Upper lobe of left lung (tissue), 6 donors: ENCODE measurements at regions not wholly inside any gene's neighbourhood (a gene's known extent, or its start where the extent isn't known, plus 50 kb on each side); places are given as distances from the start of the nearest gene placed in this dataset.
"Not testable (repeated sequence)": the region's sequence is repeated elsewhere in the genome, so short reads cannot be mapped to it uniquely, and the experiment has no call there.

ENCODE experiments used
- ATAC-seq, 2 donors: fragments of 200-7000 bp; cut with Tn5 transposase; one replicate each; pipeline ENCODE4 v1.9.1; 2022; ENCODE audit warnings: mild to moderate bottlenecking in 2 of 2, moderate library complexity in 2 of 2; ENCODE audit not compliant: low FRiP score in 2 of 2
- DNase-seq, 2 donors: peaks; one replicate each; pipeline ENCODE4 v3.0.0-alpha.2; 2019 to 2020
- H3K27ac ChIP-seq, 4 donors: fragments of 200-600 bp; sonication (generic); one replicate each; pipeline ENCODE4 v1.5.1; 2016 to 2019
- H3K27me3 ChIP-seq, 4 donors: fragments of 200-600 bp; sonication (generic); one replicate each; pipeline ENCODE4 v1.5.1; 2017 to 2019
- H3K36me3 ChIP-seq, 4 donors: fragments of 200-600 bp; sonication (generic); one replicate each; pipeline ENCODE4 v1.5.1; 2016 to 2019
- H3K4me1 ChIP-seq, 4 donors: fragments of 200-600 bp; sonication (generic); one replicate each; pipeline ENCODE4 v1.5.1; 2018 to 2019
- H3K4me3 ChIP-seq, 4 donors: fragments of 200-600 bp; sonication (generic); one replicate each; pipeline ENCODE4 v1.5.1; 2017 to 2019; ENCODE audit warnings: mild to moderate bottlenecking in 2 of 4, moderate library complexity in 1 of 4
- H3K9me3 ChIP-seq, 4 donors: fragments of 200-600 bp; sonication (generic); one replicate each; pipeline ENCODE4 v1.5.1; 2018 to 2019
- EP300 ChIP-seq, 4 donors: sonication (generic); formaldehyde crosslinking; IDR thresholded peaks; one replicate each; pipeline ENCODE4 v1.5.1; 2017; ENCODE audit warnings: antibody characterized with exemption in 4 of 4, control low read depth in 2 of 4
- POLR2A ChIP-seq, 4 donors: fragments of 450-650 bp; IDR thresholded peaks; one replicate each; pipeline ENCODE4 v1.5.1; 2016 to 2017; ENCODE audit warnings: antibody characterized with exemption in 4 of 4, mild to moderate bottlenecking in 2 of 4
- POLR2AphosphoS5 ChIP-seq, 2 donors: sonication (generic); formaldehyde crosslinking; IDR thresholded peaks; one replicate each; pipeline ENCODE4 v1.5.1; 2017; ENCODE audit warnings: antibody characterized with exemption in 2 of 2
- WGBS, 2 donors: methylation state at CpG; one replicate each; pipeline ENCODE4 v1.1.5; 2017 to 2018; 5-methylcytosine and 5-hydroxymethylcytosine counted together
- TF ChIP-seq, protein P1 (sequence below), 6 experiments: fragments of 450-650 bp in 4 of 6; fragments of 200-600 bp in 2 of 6; sonication (generic) in 2 of 6; IDR thresholded peaks; one replicate each; pipeline ENCODE4 v1.5.1; 2016 to 2019; ENCODE audit warnings: antibody characterized with exemption in 6 of 6
- donor health status: DM: no; HTN: no; CAD: no; lungs with moderate emphysema.
- donor health status: DM: no; HTN: yes; CAD: no; lungs with severe emphysema.

DNA sequence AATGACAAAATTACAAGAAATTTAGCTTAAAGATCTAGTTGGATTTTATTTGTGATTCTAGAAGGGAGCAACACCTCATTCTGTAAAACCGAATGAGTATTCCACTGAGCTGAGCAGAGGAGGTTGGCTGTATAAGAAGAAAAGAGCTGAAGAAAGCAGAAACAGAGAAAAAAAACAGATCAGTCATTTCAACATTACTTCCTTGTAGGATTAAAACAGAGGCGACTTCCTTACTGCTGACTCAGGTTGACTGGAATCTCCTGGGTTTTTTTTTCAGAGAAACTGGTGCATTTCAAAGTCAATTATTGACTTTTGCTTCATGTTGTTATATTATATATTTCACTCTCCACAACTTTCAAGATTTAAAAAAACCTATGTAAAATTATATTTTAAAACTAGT is 368.1 kb upstream of the UBE2E2 start:
- Histone ChIP-seq H3K9me3 (no peaks in the 10 kb centered on the region), H3K4me3 (no peak overlapping the region), H3K27ac (no peak overlapping the region), H3K4me1 (peaks cover 6 to 21% (median 10%) of the 10 kb centered on the region in 4 donors), H3K36me3 (no peaks in the 10 kb centered on the region), H3K27me3 (no peaks in the 10 kb centered on the region)
- no peak for TF ChIP-seq POLR2A (IDR thresholded peaks at IDR 0.05)
- ATAC-seq (peak in 1 of 2 donors; percentile 56), DNase-seq (no peak)
- 14 to 17% methylated on average over 2 of the region's 2 CpGs for WGBS, 2 donors

- peak; percentile 68 to 91 for ATAC-seq
- no peaks in the 10 kb centered on the region for H3K27me3 ChIP-seq
- H3K36me3 ChIP-seq = no peaks in the 10 kb centered on the region
- TF ChIP-seq, protein P1, sequence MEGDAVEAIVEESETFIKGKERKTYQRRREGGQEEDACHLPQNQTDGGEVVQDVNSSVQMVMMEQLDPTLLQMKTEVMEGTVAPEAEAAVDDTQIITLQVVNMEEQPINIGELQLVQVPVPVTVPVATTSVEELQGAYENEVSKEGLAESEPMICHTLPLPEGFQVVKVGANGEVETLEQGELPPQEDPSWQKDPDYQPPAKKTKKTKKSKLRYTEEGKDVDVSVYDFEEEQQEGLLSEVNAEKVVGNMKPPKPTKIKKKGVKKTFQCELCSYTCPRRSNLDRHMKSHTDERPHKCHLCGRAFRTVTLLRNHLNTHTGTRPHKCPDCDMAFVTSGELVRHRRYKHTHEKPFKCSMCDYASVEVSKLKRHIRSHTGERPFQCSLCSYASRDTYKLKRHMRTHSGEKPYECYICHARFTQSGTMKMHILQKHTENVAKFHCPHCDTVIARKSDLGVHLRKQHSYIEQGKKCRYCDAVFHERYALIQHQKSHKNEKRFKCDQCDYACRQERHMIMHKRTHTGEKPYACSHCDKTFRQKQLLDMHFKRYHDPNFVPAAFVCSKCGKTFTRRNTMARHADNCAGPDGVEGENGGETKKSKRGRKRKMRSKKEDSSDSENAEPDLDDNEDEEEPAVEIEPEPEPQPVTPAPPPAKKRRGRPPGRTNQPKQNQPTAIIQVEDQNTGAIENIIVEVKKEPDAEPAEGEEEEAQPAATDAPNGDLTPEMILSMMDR (IDR thresholded peaks at IDR 0.05) = no peak
- TF ChIP-seq POLR2A (IDR thresholded peaks at IDR 0.05) = no peak
- TF ChIP-seq EP300 (IDR thresholded peaks at IDR 0.05) = peak in 1 of 4 donors; percentile 18
- no peak for TF ChIP-seq POLR2AphosphoS5 (IDR thresholded peaks at IDR 0.05)
- WGBS, 2 donors = 31 to 58% methylated on average over 1 of the region's 1 CpG
- H3K4me3 ChIP-seq = no peak overlapping the region
- peaks cover 6 to 21% (median 10%) of the 10 kb centered on the region in 4 donors for H3K4me1 ChIP-seq
- peak in 1 of 2 donors; percentile 60 for DNase-seq
- no peaks in the 10 kb centered on the region for H3K9me3 ChIP-seq
- H3K27ac ChIP-seq = no peak overlapping the region
Measured at GRCh38 chr3:22836131-22836530, 367.0 kb upstream of the UBE2E2 start.

- no peak for DNase-seq
- TF ChIP-seq POLR2A (IDR thresholded peaks at IDR 0.05) = no peak
- TF ChIP-seq, protein P1 (IDR thresholded peaks at IDR 0.05) = no peak
- WGBS, 2 donors = 85% methylated on average over 3 of the region's 3 CpGs
- Histone ChIP-seq H3K9me3 (peaks cover 0 to 3% (median 0%) of the 10 kb centered on the region in 4 donors), H3K4me3 (no peak overlapping the region), H3K27me3 (no peaks in the 10 kb centered on the region), H3K36me3 (no peaks in the 10 kb centered on the region), H3K4me1 (no peaks in the 10 kb centered on the region), H3K27ac (no peak overlapping the region)
- ATAC-seq = no peak
Measured at GRCh38 chr3:22843854-22844253, 359.3 kb upstream of the UBE2E2 start.

- H3K27me3 ChIP-seq = no peaks in the 10 kb centered on the region
- no peak overlapping the region for H3K27ac ChIP-seq
- 85 to 97% methylated on average over 5 of the region's 5 CpGs for WGBS, 2 donors
- no peaks in the 10 kb centered on the region for H3K4me1 ChIP-seq
- TF ChIP-seq EP300 (IDR thresholded peaks at IDR 0.05) (no peak), POLR2AphosphoS5 (IDR thresholded peaks at IDR 0.05) (no peak), POLR2A (IDR thresholded peaks at IDR 0.05) (no peak)
- TF ChIP-seq, protein P1 (IDR thresholded peaks at IDR 0.05) = no peak
- H3K36me3 ChIP-seq = no peaks in the 10 kb centered on the region
- H3K4me3 ChIP-seq = no peak overlapping the region
- peaks cover 0 to 3% (median 0%) of the 10 kb centered on the region in 4 donors for H3K9me3 ChIP-seq
- ATAC-seq (no peak), DNase-seq (no peak)
Measured at GRCh38 chr3:22846566-22846965, 356.6 kb upstream of the UBE2E2 start.

DNA sequence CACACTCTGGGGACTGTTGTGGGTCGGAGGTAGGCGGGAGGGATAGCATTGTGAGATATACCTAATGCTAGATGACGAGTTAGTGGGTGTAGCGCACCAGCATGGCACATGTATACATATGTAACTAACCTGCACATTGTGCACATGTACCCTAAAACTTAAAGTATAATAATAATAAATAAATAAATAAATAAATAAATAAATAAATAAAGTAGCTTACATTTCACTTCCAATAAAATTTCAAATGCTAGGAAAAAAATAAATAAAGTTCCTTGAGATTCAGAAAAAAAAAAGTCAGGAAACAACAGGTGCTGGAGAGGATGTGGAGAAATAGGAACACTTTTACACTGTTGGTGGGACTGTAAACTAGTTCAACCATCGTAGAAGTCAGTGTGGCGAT is 353.5 kb upstream of the UBE2E2 start:
- H3K27ac ChIP-seq, ATAC-seq, DNase-seq, H3K9me3 ChIP-seq, H3K4me1 ChIP-seq, H3K27me3 ChIP-seq, H3K4me3 ChIP-seq, H3K36me3 ChIP-seq: not testable (repeated sequence)
- 85 to 89% methylated on average over 6 of the region's 6 CpGs for WGBS, 2 donors

- ATAC-seq (no peak), DNase-seq (no peak)
- no peak for TF ChIP-seq POLR2A (IDR thresholded peaks at IDR 0.05)
- TF ChIP-seq, protein P1 (IDR thresholded peaks at IDR 0.05) = no peak
- TF ChIP-seq POLR2AphosphoS5 (IDR thresholded peaks at IDR 0.05) = no peak
- no peak for TF ChIP-seq EP300 (IDR thresholded peaks at IDR 0.05)
- Histone ChIP-seq H3K27me3 (no peaks in the 10 kb centered on the region), H3K36me3 (no peaks in the 10 kb centered on the region), H3K4me1 (peaks cover 0 to 2% (median 0%) of the 10 kb centered on the region in 4 donors), H3K27ac (no peak overlapping the region), H3K9me3 (no peaks in the 10 kb centered on the region), H3K4me3 (no peak overlapping the region)
- 80 to 84% methylated on average over 3 of the region's 3 CpGs for WGBS, 2 donors
Measured at GRCh38 chr3:22856811-22857210, 346.3 kb upstream of the UBE2E2 start.
